GM23248 (cell line): ENCODE measurements at regions not wholly inside any gene's neighbourhood (a gene's known extent, or its start where the extent isn't known, plus 50 kb on each side); places are given as distances from the start of the nearest gene placed in this dataset.

Experiments used
- DNase-seq: peaks from one replicate; pipeline ENCODE4 v3.0.0-alpha.2; 2015
- H2AFZ ChIP-seq: fragments of 200-600 bp; sonication (generic); 2 replicates; pipeline ENCODE4 v1.6.1; 2016; ENCODE audit warnings: antibody characterized with exemption
- H3F3A ChIP-seq: fragments of 200-600 bp; sonication (generic); 2 replicates; pipeline ENCODE4 v1.6.1; 2016; ENCODE audit warnings: mild to moderate bottlenecking, antibody characterized with exemption, mixed run types; ENCODE audit not compliant: insufficient read depth
- H3K27ac ChIP-seq: fragments of 200-600 bp; sonication (generic); 2 replicates; pipeline ENCODE4 v1.5.1; 2016; ENCODE audit warnings: mild to moderate bottlenecking
- H3K27me3 ChIP-seq: fragments of 200-600 bp; sonication (generic); replicated peaks from 2 replicates; pipeline ENCODE4 v1.6.1; 2016; ENCODE audit warnings: mild to moderate bottlenecking; ENCODE audit not compliant: insufficient read depth
- H3K36me3 ChIP-seq: fragments of 200-600 bp; sonication (generic); 2 replicates; pipeline ENCODE4 v1.6.1; 2016; ENCODE audit warnings: low read depth, mild to moderate bottlenecking
- H3K4me1 ChIP-seq: fragments of 200-600 bp; sonication (generic); 2 replicates; pipeline ENCODE4 v1.6.1; 2016; ENCODE audit warnings: mild to moderate bottlenecking; ENCODE audit not compliant: insufficient read depth
- H3K4me2 ChIP-seq: fragments of 200-600 bp; sonication (generic); one replicate; pipeline ENCODE4 v1.6.1; 2016; ENCODE audit warnings: mild to moderate bottlenecking; ENCODE audit not compliant: unreplicated experiment
- H3K4me3 ChIP-seq: fragments of 200-600 bp; sonication (generic); 2 replicates; pipeline ENCODE4 v1.5.1; 2016; ENCODE audit warnings: mild to moderate bottlenecking
- H3K79me2 ChIP-seq: fragments of 200-600 bp; sonication (generic); 2 replicates; pipeline ENCODE4 v1.6.1; 2016; ENCODE audit warnings: mild to moderate bottlenecking; ENCODE audit not compliant: insufficient read depth
- H3K9ac ChIP-seq: fragments of 200-600 bp; sonication (generic); 2 replicates; pipeline ENCODE4 v1.6.1; 2016; ENCODE audit warnings: mild to moderate bottlenecking
- H3K9me2 ChIP-seq: fragments of 200-600 bp; sonication (generic); 2 replicates; pipeline ENCODE4 v1.6.1; 2016; ENCODE audit warnings: mixed run types, mild to moderate bottlenecking, moderate library complexity; ENCODE audit not compliant: insufficient read depth
- H3K9me3 ChIP-seq: fragments of 200-600 bp; sonication (generic); one replicate; pipeline ENCODE4 v1.6.1; 2017; ENCODE audit warnings: low read depth
- H4K20me1 ChIP-seq: fragments of 200-600 bp; sonication (generic); 2 replicates; pipeline ENCODE4 v1.6.0; 2016; ENCODE audit not compliant: insufficient read depth
- EZH2 ChIP-seq: fragments of 200-600 bp; sonication (generic); IDR thresholded peaks from 2 replicates; pipeline ENCODE4 v1.6.1; 2018; ENCODE audit warnings: antibody characterized with exemption, mild to moderate bottlenecking; ENCODE audit not compliant: insufficient read depth, poor library complexity, severe bottlenecking
- EZH2phosphoT487 ChIP-seq: fragments of 200-600 bp; sonication (generic); IDR thresholded peaks from 2 replicates; pipeline ENCODE4 v1.6.1; 2018; ENCODE audit warnings: antibody characterized with exemption, moderate library complexity, mild to moderate bottlenecking, low read depth; ENCODE audit not compliant: insufficient read depth
- WGBS, 2 experiments: methylation state at CpG; one replicate each; pipeline ENCODE4 v1.1.6; 2015 to 2017; ENCODE audit warnings: low lambda C conversion rate in 2 of 2, low coverage in 1 of 2; ENCODE audit errors: missing lambda C conversion rate in 2 of 2; 5-methylcytosine and 5-hydroxymethylcytosine counted together
- in situ Hi-C: fragments of 300-500 bp; cut with MboI; formaldehyde crosslinking; loops from 2 replicates; pipeline ENCODE4 v1.15.0; 2020

DNA sequence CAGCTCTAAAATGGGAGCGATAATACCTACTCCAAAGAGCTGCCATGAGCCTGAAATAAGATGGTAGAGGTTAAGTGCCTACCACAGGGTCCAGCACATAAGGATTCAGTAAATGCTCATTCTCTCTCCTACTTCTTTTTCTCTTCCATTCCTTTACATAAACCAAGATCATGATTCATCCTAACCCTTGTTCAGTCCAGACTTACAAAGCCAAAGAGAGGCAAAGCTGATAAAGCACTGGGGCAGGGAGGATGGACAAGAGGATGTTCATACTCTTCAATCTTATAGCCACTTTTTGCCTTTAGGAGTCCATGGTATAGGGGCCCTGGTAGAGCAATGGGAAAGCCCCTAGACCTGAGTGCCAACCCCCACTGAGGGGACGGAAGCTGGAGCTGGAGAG lies 75.6 kb upstream of the PKDCC start:
- TF ChIP-seq EZH2phosphoT487 (no peak), EZH2 (no peak)
- Histone ChIP-seq H3K4me2 (no peak overlapping the region), H3K9me2 (no peaks in the 10 kb centered on the region), H2AFZ (no peak overlapping the region), H3K27ac (no peak overlapping the region), H3K27me3 (no peaks in the 10 kb centered on the region), H3K79me2 (no peaks in the 10 kb centered on the region), H3K9ac (no peak overlapping the region), H3K36me3 (no peaks in the 10 kb centered on the region), H3K4me3 (no peak overlapping the region), H3K4me1 (peaks cover 8% of the 10 kb centered on the region), H3F3A (peaks cover under 1% of the 10 kb centered on the region), H4K20me1 (no peaks in the 10 kb centered on the region), H3K9me3 (no peaks in the 10 kb centered on the region)
- peak; percentile 29 for DNase-seq
- in situ Hi-C loops: no loop called here
- WGBS, 2 experiments: 87 to 89% methylated on average over 2 of the region's 2 CpGs

DNA sequence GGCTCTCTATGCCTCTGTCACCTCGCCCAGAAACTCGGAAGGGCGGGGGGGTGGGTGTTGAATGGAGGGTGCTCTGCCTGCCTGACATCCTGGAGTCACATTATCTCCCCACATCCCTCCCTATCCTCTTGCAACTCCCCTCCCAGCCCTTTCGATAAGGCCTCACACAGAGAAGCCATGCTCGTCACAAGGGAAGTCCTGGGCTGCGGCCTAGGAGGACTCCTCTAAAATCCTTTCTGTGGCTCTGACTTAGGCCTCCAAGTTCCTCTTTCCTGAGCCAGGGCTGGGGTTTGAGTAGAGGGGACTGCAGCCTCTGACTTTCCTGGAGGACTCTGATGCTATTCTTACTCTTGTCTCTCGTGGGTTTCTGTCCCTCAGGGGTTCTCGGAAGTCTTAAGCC lies 75.0 kb upstream of the PKDCC start:
- Histone ChIP-seq H3K36me3 (no peaks in the 10 kb centered on the region), H3K27me3 (no peaks in the 10 kb centered on the region), H3K27ac (no peak overlapping the region), H2AFZ (no peak overlapping the region), H3K4me2 (no peak overlapping the region), H3K9me3 (no peaks in the 10 kb centered on the region), H3K9ac (no peak overlapping the region), H3K4me3 (no peak overlapping the region), H3K9me2 (no peaks in the 10 kb centered on the region), H4K20me1 (no peaks in the 10 kb centered on the region), H3K4me1 (peaks cover 1% of the 10 kb centered on the region), H3F3A (no peaks in the 10 kb centered on the region), H3K79me2 (no peaks in the 10 kb centered on the region)
- 91 to 95% methylated on average over 8 of the region's 8 CpGs for WGBS, 2 experiments
- DNase-seq: no peak
- in situ Hi-C loops: no loop called here
- TF ChIP-seq EZH2phosphoT487 (no peak), EZH2 (no peak)

DNA sequence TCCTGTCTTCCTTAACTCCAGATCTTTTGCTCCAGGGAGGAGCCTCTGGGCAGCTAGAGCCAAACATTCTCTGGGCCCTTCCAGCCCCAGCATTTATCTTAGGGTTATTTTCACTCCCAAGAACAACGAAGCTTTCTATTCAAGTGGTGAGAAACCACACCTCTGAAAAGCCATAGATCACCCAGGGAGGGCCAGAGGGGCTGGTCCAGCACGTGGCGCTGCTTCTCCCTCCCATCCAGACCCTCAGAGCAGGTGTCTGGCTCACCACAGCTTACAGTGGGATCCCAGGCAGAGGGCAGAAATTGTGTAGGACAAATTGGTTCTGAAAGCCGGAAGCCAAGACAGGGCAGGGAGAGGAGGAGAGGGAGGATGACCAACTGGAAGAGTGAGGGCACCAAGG lies 74.0 kb upstream of the PKDCC start:
- no peaks in the 10 kb centered on the region for H3K9me3 ChIP-seq
- H3K9me2 ChIP-seq: no peaks in the 10 kb centered on the region
- H3K27me3 ChIP-seq: no peaks in the 10 kb centered on the region
- H3K4me1 ChIP-seq: no peaks in the 10 kb centered on the region
- in situ Hi-C loops: no loop called here
- no peak for DNase-seq
- H3K36me3 ChIP-seq: no peaks in the 10 kb centered on the region
- no peak overlapping the region for H3K27ac ChIP-seq
- H3K4me3 ChIP-seq: no peak overlapping the region
- no peaks in the 10 kb centered on the region for H3F3A ChIP-seq
- H2AFZ ChIP-seq: no peak overlapping the region
- 81 to 93% methylated on average over 4 of the region's 4 CpGs for WGBS, 2 experiments
- H4K20me1 ChIP-seq: no peaks in the 10 kb centered on the region
- H3K79me2 ChIP-seq: no peaks in the 10 kb centered on the region
- no peak overlapping the region for H3K4me2 ChIP-seq
- no peak overlapping the region for H3K9ac ChIP-seq
- TF ChIP-seq EZH2 (no peak), EZH2phosphoT487 (no peak)

DNA sequence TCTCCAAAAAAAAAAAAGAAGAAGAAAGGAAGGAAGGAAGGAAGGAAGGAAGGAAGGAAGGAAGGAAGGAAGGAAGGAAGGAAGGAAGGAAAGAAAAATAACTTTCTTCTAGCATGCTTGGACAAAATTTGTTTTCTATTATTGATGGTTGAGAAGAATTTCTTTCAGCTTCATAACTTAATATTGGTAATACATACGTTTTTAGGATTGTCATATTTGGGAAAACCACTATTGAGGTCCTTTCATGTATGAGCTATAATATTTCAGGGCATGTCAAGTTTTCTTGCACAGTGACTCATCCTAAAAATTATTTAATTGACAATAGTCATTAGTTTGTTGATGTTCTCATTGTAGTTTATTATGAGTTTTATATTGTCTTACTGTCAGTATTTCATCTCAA lies 66.4 kb upstream of the PKDCC start:
- WGBS, 2 experiments: 23 to 57% methylated on average over 1 of the region's 1 CpG
- H2AFZ ChIP-seq: no peak overlapping the region
- no peaks in the 10 kb centered on the region for H3K36me3 ChIP-seq
- no peaks in the 10 kb centered on the region for H3F3A ChIP-seq
- H4K20me1 ChIP-seq: no peaks in the 10 kb centered on the region
- peaks cover 4% of the 10 kb centered on the region; the same call in 1 of the 2 replicates for H3K27me3 ChIP-seq
- no peaks in the 10 kb centered on the region for H3K9me3 ChIP-seq
- H3K4me2 ChIP-seq: no peak overlapping the region
- H3K27ac ChIP-seq: no peak overlapping the region
- no peak for DNase-seq
- no peaks in the 10 kb centered on the region for H3K9me2 ChIP-seq
- H3K9ac ChIP-seq: no peak overlapping the region
- H3K4me1 ChIP-seq: no peaks in the 10 kb centered on the region
- no peak for TF ChIP-seq EZH2
- no peak for TF ChIP-seq EZH2phosphoT487
- H3K79me2 ChIP-seq: no peaks in the 10 kb centered on the region
- in situ Hi-C loops: no loop called here
- no peak overlapping the region for H3K4me3 ChIP-seq

DNA sequence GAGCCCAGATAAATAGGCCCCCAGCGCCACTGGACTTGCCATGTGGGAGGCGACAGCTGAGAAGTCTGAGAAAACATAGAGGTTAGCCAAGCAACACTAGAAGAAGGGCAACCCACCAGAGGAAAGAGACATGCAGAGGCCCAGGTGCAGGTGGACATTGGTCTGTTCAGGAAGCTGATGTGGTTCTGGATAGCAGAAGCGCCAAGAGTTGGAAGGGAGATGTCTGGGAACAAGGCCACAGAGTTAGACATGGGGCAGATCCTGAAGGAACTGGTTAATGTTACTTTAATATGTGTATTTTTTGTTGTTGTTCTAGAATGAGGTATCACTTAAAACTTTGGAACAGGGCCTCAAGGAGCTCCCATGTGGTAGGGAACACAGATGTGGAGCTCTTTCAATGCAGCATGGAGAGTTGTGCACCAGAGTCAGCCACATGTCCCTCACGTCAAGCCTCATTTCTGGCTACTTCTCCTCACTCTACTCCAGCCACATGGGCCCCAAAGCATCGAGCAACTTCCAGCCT lies 62.2 kb upstream of the PKDCC start:
- H2AFZ ChIP-seq: no peak overlapping the region
- no peaks in the 10 kb centered on the region for H3F3A ChIP-seq
- no peaks in the 10 kb centered on the region for H4K20me1 ChIP-seq
- H3K27me3 ChIP-seq: peaks cover 5% of the 10 kb centered on the region; the same call in 1 of the 2 replicates
- TF ChIP-seq EZH2 (no peak), EZH2phosphoT487 (no peak)
- no peak overlapping the region for H3K4me3 ChIP-seq
- no peak overlapping the region for H3K4me2 ChIP-seq
- 67 to 78% methylated on average over 5 of the region's 5 CpGs for WGBS, 2 experiments
- H3K36me3 ChIP-seq: no peaks in the 10 kb centered on the region
- no peaks in the 10 kb centered on the region for H3K9me3 ChIP-seq
- no peaks in the 10 kb centered on the region for H3K9me2 ChIP-seq
- no peak overlapping the region for H3K9ac ChIP-seq
- in situ Hi-C loops: no loop called here
- no peak overlapping the region for H3K27ac ChIP-seq
- H3K79me2 ChIP-seq: no peaks in the 10 kb centered on the region
- no peak for DNase-seq
- H3K4me1 ChIP-seq: peaks cover 5% of the 10 kb centered on the region; the same call in 1 of the 2 replicates
